Activated naive CD4-positive, alpha-beta T cell treated with anti-CD3 and anti-CD28 coated beads, Interleukin-2, amount 50 U/mL, for 24 hours (primary cell): ENCODE measurements at regions not wholly inside any gene's neighbourhood (a gene's known extent, or its start where the extent isn't known, plus 50 kb on each side); places are given as distances from the start of the nearest gene placed in this dataset.
"Not testable (repeated sequence)": the region's sequence is repeated elsewhere in the genome, so short reads cannot be mapped to it uniquely, and the experiment has no call there.

Experiments used
- H3K27ac Mint-ChIP-seq: one replicate; pipeline ENCODE4 v1.8.0; 2021; ENCODE audit warnings: mild to moderate bottlenecking, mixed read lengths
- H3K27me3 Mint-ChIP-seq: one replicate; pipeline ENCODE4 v1.8.0; 2021; ENCODE audit warnings: mixed read lengths
- H3K36me3 Mint-ChIP-seq: one replicate; pipeline ENCODE4 v1.8.0; 2021; ENCODE audit warnings: mixed read lengths
- H3K4me1 Mint-ChIP-seq: one replicate; pipeline ENCODE4 v1.8.0; 2021; ENCODE audit warnings: mixed read lengths
- H3K4me3 Mint-ChIP-seq: one replicate; pipeline ENCODE4 v1.8.0; 2021; ENCODE audit warnings: mild to moderate bottlenecking, mixed read lengths
- H3K9me3 Mint-ChIP-seq: one replicate; pipeline ENCODE4 v1.8.0; 2021; ENCODE audit warnings: mixed read lengths

DNA sequence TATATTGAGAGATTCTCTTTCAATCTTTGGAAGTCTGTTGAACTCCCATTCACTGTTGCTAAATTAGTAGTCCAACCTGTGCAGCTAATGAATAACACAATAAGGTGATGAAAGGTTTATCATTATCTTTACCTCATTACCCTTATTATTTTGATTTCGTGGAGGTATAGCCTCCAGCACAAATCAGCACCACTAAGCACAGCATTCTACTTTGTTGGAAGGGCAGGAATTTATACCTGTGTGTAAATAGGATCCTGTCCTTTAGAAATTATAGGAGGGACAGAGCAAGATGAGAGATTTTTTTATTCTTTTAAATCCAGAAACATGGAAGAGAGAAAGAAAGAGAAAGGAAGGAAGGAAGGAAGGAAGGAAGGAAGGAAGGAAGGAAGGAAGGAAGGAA is 454.1 kb downstream of the PDGFC start:
- Mint-ChIP-seq H3K36me3 (no peaks in the 10 kb centered on the region), H3K27ac (no peak overlapping the region)

GRCh38 chr4:156516698-156517097 is 454.9 kb downstream of the PDGFC start:
- Mint-ChIP-seq H3K27me3 (no peaks in the 10 kb centered on the region), H3K4me3 (no peak overlapping the region), H3K9me3 (peaks cover 5% of the 10 kb centered on the region), H3K36me3 (no peaks in the 10 kb centered on the region), H3K4me1 (no peaks in the 10 kb centered on the region), H3K27ac (no peak overlapping the region)

More for the DNA sequence above, 454.1 kb downstream of the PDGFC start:
- H3K9me3 Mint-ChIP-seq = peaks cover 11% of the 10 kb centered on the region
- H3K27me3 Mint-ChIP-seq = no peaks in the 10 kb centered on the region
- H3K4me1 Mint-ChIP-seq = no peaks in the 10 kb centered on the region
- no peak overlapping the region for H3K4me3 Mint-ChIP-seq

DNA sequence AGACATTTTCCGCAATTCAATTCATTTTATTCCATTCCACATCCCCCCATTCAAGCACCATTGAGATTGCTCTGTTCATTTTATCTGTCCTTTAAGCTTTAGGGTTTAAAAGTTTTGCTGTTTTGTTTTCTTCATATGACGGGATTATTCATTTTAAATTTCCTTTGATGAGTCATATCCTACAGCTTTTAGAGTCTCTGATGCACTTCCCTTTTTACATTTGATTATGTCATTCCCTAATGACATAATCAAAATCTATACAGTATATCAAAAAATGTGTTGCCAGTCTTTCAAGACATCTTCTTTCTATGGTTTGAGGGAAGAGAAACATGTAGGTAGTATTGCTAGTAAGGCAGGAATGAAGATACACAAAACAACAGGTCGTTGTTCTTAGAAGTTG is 456.3 kb downstream of the PDGFC start:
- Mint-ChIP-seq H3K27ac (no peak overlapping the region), H3K27me3 (no peaks in the 10 kb centered on the region), H3K9me3 (peaks cover 11% of the 10 kb centered on the region)

GRCh38 chr4:156512622-156513021 is 459.0 kb downstream of the PDGFC start:
- H3K4me1 Mint-ChIP-seq = no peaks in the 10 kb centered on the region
- no peak overlapping the region for H3K27ac Mint-ChIP-seq
- no peaks in the 10 kb centered on the region for H3K36me3 Mint-ChIP-seq
- peaks cover 16% of the 10 kb centered on the region for H3K9me3 Mint-ChIP-seq
- no peaks in the 10 kb centered on the region for H3K27me3 Mint-ChIP-seq
- H3K4me3 Mint-ChIP-seq = no peak overlapping the region

More for the DNA sequence above, 456.3 kb downstream of the PDGFC start:
- Mint-ChIP-seq H3K4me1 (no peaks in the 10 kb centered on the region), H3K36me3 (no peaks in the 10 kb centered on the region), H3K4me3 (no peak overlapping the region)

DNA sequence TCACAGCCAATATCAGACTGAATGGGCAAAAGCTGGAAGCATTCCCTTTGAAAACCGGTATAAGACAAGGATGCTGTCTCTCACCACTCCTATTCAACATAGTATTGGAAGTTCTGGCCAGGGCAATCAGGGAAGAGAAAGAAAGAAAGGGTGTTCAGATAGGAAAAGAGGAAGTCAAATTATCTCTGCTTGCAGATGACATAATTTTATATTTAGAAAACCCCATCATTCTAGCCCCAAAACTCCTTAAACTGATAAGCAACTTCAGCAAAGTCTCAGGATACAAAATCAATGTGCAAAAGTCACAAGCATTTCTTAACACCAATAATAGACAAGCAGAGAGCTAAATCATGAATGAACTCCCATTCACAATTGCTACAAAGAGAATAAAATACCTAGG is 461.7 kb downstream of the PDGFC start:
- not testable (repeated sequence) for H3K27me3 Mint-ChIP-seq, H3K27ac Mint-ChIP-seq, H3K4me3 Mint-ChIP-seq, H3K4me1 Mint-ChIP-seq, H3K36me3 Mint-ChIP-seq
- H3K9me3 Mint-ChIP-seq = peaks cover 11% of the 10 kb centered on the region

GRCh38 chr4:156505341-156505955 is 466.2 kb downstream of the PDGFC start:
- Mint-ChIP-seq H3K4me1 (no peaks in the 10 kb centered on the region), H3K4me3 (no peak overlapping the region), H3K9me3 (peaks cover 5% of the 10 kb centered on the region), H3K27me3 (no peaks in the 10 kb centered on the region), H3K36me3 (no peaks in the 10 kb centered on the region), H3K27ac (no peak overlapping the region)

DNA sequence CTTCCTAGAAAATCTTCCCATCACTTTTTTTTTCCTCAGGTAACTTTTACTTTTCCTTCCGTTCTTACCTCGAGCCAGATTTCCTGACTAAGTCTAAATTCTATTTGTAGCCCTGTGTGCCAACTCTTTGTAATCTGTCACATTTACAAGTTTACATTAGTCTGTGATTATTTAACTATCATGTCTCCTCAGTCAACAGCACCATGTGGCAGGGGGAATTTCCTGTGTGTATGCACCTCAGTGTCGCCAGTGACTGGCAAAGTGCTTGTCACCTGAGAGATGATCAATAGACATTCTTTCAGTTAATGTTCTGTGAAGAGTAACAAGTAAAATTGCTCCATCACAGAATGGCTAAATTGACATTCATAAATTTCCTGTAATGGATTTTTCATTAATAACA is 468.5 kb downstream of the PDGFC start:
- Mint-ChIP-seq H3K36me3 (no peaks in the 10 kb centered on the region), H3K4me1 (no peaks in the 10 kb centered on the region), H3K27ac (no peak overlapping the region), H3K9me3 (no peaks in the 10 kb centered on the region), H3K4me3 (no peak overlapping the region), H3K27me3 (no peaks in the 10 kb centered on the region)

GRCh38 chr4:156501962-156502361 is 469.6 kb downstream of the PDGFC start:
- no peaks in the 10 kb centered on the region for H3K4me1 Mint-ChIP-seq
- no peaks in the 10 kb centered on the region for H3K9me3 Mint-ChIP-seq
- no peak overlapping the region for H3K27ac Mint-ChIP-seq
- no peaks in the 10 kb centered on the region for H3K36me3 Mint-ChIP-seq
- no peak overlapping the region for H3K4me3 Mint-ChIP-seq
- no peaks in the 10 kb centered on the region for H3K27me3 Mint-ChIP-seq

DNA sequence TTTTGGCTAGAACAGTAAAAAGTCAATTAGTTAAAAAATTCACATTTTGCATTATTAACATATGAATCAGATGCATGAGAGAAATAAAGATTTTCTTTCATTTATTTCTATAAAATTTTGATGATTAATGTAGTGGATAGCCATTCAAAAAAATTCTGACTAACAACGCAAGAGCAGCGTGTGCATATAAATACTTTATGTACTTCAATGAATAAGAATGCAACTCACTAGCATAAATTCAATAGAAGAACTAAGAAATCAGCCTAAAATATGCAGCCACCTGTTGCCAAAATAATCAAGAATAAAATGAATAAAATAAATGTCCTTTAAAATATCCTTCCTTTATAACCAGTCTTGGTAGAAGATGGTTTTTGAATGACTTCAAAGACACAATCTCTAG is 471.9 kb downstream of the PDGFC start:
- Mint-ChIP-seq H3K9me3 (no peaks in the 10 kb centered on the region), H3K27ac (no peak overlapping the region), H3K4me1 (no peaks in the 10 kb centered on the region), H3K4me3 (no peak overlapping the region), H3K36me3 (no peaks in the 10 kb centered on the region), H3K27me3 (no peaks in the 10 kb centered on the region)

DNA sequence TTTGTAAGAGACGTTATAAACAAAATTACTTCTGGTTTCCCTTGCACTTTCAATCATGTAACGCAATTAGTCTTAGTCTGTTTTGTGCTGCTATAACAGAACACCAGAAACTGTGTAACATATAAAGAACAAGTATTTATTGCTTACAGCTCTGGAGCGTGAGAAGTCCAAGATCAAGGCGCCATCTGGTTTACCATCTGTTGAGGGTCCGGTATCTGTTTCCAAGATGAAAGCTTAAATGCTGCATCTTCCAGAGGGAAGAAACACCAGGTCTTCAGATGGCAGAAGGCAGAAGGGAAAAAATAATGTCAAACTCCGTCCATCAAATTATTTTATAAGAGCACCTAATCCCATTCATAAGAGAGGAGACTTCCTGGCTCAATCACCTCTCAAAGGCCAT is 474.1 kb downstream of the PDGFC start:
- Mint-ChIP-seq H3K4me3 (no peak overlapping the region), H3K4me1 (no peaks in the 10 kb centered on the region)

DNA sequence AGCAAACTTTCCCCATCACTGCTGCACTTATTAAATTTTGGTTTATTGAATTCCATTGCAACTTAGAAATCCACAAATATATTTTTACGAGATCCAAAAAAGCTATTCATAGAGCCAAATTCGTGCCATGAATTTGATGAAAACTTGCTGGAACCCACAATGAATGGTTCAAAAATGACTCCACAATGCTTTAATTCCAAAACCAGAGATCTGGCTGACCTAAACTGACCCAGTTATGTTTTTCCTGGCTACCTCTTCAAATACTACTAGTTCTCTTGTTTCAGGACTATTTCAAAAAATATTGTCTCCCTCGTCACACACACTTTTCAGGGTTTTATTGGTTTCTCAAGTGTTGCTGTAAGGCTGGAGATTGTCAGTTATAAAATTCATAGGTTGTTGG is 474.8 kb downstream of the PDGFC start:
- H3K36me3 Mint-ChIP-seq = no peaks in the 10 kb centered on the region
- no peaks in the 10 kb centered on the region for H3K27me3 Mint-ChIP-seq

More for the DNA sequence above, 474.1 kb downstream of the PDGFC start:
- no peaks in the 10 kb centered on the region for H3K9me3 Mint-ChIP-seq
- no peaks in the 10 kb centered on the region for H3K27me3 Mint-ChIP-seq
- H3K36me3 Mint-ChIP-seq = no peaks in the 10 kb centered on the region
- H3K27ac Mint-ChIP-seq = no peak overlapping the region

GRCh38 chr4:156495836-156496235 is 475.8 kb downstream of the PDGFC start:
- Mint-ChIP-seq H3K36me3 (no peaks in the 10 kb centered on the region), H3K4me1 (no peaks in the 10 kb centered on the region), H3K27ac (no peak overlapping the region), H3K4me3 (no peak overlapping the region), H3K9me3 (no peaks in the 10 kb centered on the region), H3K27me3 (no peaks in the 10 kb centered on the region)

More for the DNA sequence above, 474.8 kb downstream of the PDGFC start:
- H3K4me1 Mint-ChIP-seq = no peaks in the 10 kb centered on the region
- no peak overlapping the region for H3K4me3 Mint-ChIP-seq
- no peak overlapping the region for H3K27ac Mint-ChIP-seq
- no peaks in the 10 kb centered on the region for H3K9me3 Mint-ChIP-seq

DNA sequence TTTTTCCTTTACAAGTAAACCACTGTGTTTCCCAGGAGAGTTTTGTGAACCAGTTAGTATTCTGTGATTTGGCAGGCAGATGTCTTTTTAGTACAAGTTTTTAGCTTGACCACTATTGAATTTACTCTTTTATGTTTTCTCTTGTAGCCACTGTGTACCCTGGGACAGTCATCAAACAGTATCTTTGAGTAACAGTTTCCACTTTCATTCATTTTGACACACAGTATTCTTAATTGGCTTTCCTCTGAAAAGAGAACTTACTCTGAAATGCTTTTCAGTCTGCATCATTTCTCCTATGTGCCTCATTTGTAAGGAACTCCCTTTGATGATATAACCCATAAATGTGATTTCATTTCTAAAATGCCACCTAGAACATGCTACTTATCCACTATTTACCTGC is 476.5 kb downstream of the PDGFC start:
- H3K4me1 Mint-ChIP-seq = no peaks in the 10 kb centered on the region
- no peak overlapping the region for H3K27ac Mint-ChIP-seq
- H3K36me3 Mint-ChIP-seq = no peaks in the 10 kb centered on the region

GRCh38 chr4:156493858-156494257 is 477.7 kb downstream of the PDGFC start:
- H3K27me3 Mint-ChIP-seq = no peaks in the 10 kb centered on the region
- H3K4me1 Mint-ChIP-seq = no peaks in the 10 kb centered on the region
- no peak overlapping the region for H3K27ac Mint-ChIP-seq
- H3K4me3 Mint-ChIP-seq = no peak overlapping the region
- H3K9me3 Mint-ChIP-seq = no peaks in the 10 kb centered on the region
- no peaks in the 10 kb centered on the region for H3K36me3 Mint-ChIP-seq

More for the DNA sequence above, 476.5 kb downstream of the PDGFC start:
- no peak overlapping the region for H3K4me3 Mint-ChIP-seq
- H3K27me3 Mint-ChIP-seq = no peaks in the 10 kb centered on the region
- no peaks in the 10 kb centered on the region for H3K9me3 Mint-ChIP-seq

DNA sequence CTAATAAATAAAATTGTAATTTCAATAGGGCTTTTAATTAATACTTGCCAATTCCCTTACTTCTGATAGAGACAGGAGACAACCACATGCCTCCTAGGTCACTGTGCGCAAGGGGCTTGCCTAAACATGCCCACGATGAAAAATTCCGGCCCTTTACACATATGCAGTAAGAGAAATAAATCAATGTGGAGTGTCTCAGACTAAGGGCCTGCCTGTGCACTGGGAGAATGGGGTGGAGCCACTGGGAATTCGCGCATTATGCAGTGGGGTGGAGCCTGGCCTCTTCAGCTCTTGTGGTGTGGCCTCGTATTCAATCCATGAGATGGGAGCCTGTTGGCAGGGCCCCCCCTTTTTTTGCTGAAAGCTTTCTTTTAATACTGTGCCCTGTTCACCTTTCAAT is 484.5 kb downstream of the PDGFC start:
- H3K27ac Mint-ChIP-seq = no peak overlapping the region
- H3K4me1 Mint-ChIP-seq = no peaks in the 10 kb centered on the region

GRCh38 chr4:156481845-156482244 is 489.8 kb downstream of the PDGFC start:
- Mint-ChIP-seq H3K36me3 (no peaks in the 10 kb centered on the region), H3K4me1 (no peaks in the 10 kb centered on the region), H3K9me3 (peaks cover 5% of the 10 kb centered on the region), H3K27ac (no peak overlapping the region), H3K4me3 (no peak overlapping the region), H3K27me3 (no peaks in the 10 kb centered on the region)

More for the DNA sequence above, 484.5 kb downstream of the PDGFC start:
- Mint-ChIP-seq H3K36me3 (no peaks in the 10 kb centered on the region), H3K27me3 (no peaks in the 10 kb centered on the region), H3K4me3 (no peak overlapping the region), H3K9me3 (peaks cover 12% of the 10 kb centered on the region)

- Mint-ChIP-seq H3K27ac (no peak overlapping the region), H3K36me3 (no peaks in the 10 kb centered on the region), H3K4me1 (no peaks in the 10 kb centered on the region), H3K27me3 (no peaks in the 10 kb centered on the region), H3K4me3 (no peak overlapping the region), H3K9me3 (peaks cover 4% of the 10 kb centered on the region)
Observed at GRCh38 chr4:156477636-156478035, 494.0 kb downstream of the PDGFC start.
